ENCODE measurements at regions not wholly inside any gene's neighbourhood (a gene's known extent, or its start where the extent isn't known, plus 50 kb on each side); places are given as distances from the start of the nearest gene placed in this dataset.

DNA sequence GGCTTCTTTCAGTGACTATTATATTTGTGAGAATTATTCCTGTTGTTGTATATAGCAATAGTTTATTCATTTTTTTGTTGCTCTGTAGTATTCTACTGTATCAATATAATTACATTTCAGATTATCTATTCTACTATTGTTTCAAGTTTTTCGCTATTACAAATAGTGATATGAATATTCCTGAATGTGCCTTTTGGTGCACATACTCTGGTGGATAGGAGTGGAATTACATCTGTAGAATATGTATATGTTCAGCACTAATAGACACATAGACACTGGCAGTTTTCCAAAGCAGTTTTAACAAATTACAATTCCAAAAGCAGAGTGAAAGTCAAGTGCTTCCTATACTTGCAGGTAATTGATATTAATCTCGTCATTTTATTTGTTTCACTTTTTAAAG lies 696.2 kb upstream of the PRMT6 start:
- TF ChIP-seq, protein P1, sequence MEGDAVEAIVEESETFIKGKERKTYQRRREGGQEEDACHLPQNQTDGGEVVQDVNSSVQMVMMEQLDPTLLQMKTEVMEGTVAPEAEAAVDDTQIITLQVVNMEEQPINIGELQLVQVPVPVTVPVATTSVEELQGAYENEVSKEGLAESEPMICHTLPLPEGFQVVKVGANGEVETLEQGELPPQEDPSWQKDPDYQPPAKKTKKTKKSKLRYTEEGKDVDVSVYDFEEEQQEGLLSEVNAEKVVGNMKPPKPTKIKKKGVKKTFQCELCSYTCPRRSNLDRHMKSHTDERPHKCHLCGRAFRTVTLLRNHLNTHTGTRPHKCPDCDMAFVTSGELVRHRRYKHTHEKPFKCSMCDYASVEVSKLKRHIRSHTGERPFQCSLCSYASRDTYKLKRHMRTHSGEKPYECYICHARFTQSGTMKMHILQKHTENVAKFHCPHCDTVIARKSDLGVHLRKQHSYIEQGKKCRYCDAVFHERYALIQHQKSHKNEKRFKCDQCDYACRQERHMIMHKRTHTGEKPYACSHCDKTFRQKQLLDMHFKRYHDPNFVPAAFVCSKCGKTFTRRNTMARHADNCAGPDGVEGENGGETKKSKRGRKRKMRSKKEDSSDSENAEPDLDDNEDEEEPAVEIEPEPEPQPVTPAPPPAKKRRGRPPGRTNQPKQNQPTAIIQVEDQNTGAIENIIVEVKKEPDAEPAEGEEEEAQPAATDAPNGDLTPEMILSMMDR (IDR thresholded peaks at IDR 0.05), result no peak
- no peak for TF ChIP-seq POLR2A (IDR thresholded peaks at IDR 0.05)
